IMR-90 (cell line): ENCODE measurements at regions not wholly inside any gene's neighbourhood (a gene's known extent, or its start where the extent isn't known, plus 50 kb on each side); places are given as distances from the start of the nearest gene placed in this dataset.

ENCODE experiments used
- ATAC-seq: fragments of 200-7000 bp; cut with Tn5 transposase; 2 replicates; pipeline ENCODE4 v1.9.1; 2020; ENCODE audit warnings: low read depth, mild to moderate bottlenecking, moderate library complexity
- BruUV-seq: library from RNA; stranded (reverse); fragments of 400-500 nt; replicated peaks from 2 replicates; lab custom pipeline; 2021; lab: Mats Ljungman, UMichigan
- CTCF ChIA-PET: fragments of 300-600 bp; formaldehyde crosslinking; extraction: SDS; loops from one replicate; lab custom pipeline; 2021; ENCODE audit warnings: antibody characterized with exemption; lab: Yijun Ruan, JAX
- POLR2A ChIA-PET: fragments of 300-600 bp; sonication (Branson Sonifier 250); formaldehyde crosslinking; loops from one replicate; lab custom pipeline; 2022; ENCODE audit warnings: antibody characterized with exemption; ENCODE audit not compliant: unreplicated experiment; lab: Charles Lee
- DNase-seq: peaks from one replicate; pipeline ENCODE4 v3.0.0; 2013
- H2AFZ ChIP-seq: replicated peaks from 2 replicates; pipeline ENCODE3; 2013; ENCODE audit warnings: low read length, mild to moderate bottlenecking; ENCODE audit not compliant: poor library complexity
- H2AK5ac ChIP-seq: 2 replicates; pipeline ENCODE4 v1.6.1; 2013; ENCODE audit warnings: low read depth, low read length, inconsistent platforms
- H2AK9ac ChIP-seq: replicated peaks from 2 replicates; pipeline ENCODE3; 2013; ENCODE audit warnings: mild to moderate bottlenecking, low read depth, low read length, moderate library complexity; ENCODE audit not compliant: poor library complexity
- H2BK120ac ChIP-seq: 2 replicates; pipeline ENCODE4 v1.6.1; 2013; ENCODE audit warnings: low read depth, low read length, inconsistent platforms
- H2BK15ac ChIP-seq: 3 replicates; pipeline ENCODE4 v1.6.1; 2013; ENCODE audit warnings: low read depth, low read length, inconsistent platforms
- H2BK20ac ChIP-seq: 2 replicates; pipeline ENCODE4 v1.6.1; 2013; ENCODE audit warnings: low read depth, mild to moderate bottlenecking, inconsistent platforms, low read length, moderate library complexity
- H2BK5ac ChIP-seq: 2 replicates; pipeline ENCODE4 v1.6.1; 2013; ENCODE audit warnings: mild to moderate bottlenecking, low read depth, low read length, inconsistent platforms; ENCODE audit not compliant: poor library complexity, severe bottlenecking
- H3K14ac ChIP-seq: replicated peaks from 2 replicates; pipeline ENCODE4 v1.6.1; 2013; ENCODE audit warnings: low read depth, low read length, inconsistent platforms
- H3K18ac ChIP-seq: 2 replicates; pipeline ENCODE4 v1.6.1; 2013; ENCODE audit warnings: low read depth, low read length, control low read depth
- H3K23ac ChIP-seq: 2 replicates; pipeline ENCODE4 v1.6.1; 2013; ENCODE audit warnings: low read depth, low read length, inconsistent platforms
- H3K27ac ChIP-seq: 2 replicates; pipeline ENCODE4 v1.5.1; 2013; ENCODE audit warnings: mild to moderate bottlenecking, control low read depth, low read length; ENCODE audit not compliant: insufficient read depth
- H3K27me3 ChIP-seq: 2 replicates; pipeline ENCODE4 v1.6.1; 2013; ENCODE audit warnings: low read length; ENCODE audit not compliant: control insufficient read depth, insufficient read depth
- H3K36me3 ChIP-seq: 2 replicates; pipeline ENCODE4 v1.6.1; 2013; ENCODE audit warnings: low read length, mixed read lengths; ENCODE audit not compliant: control insufficient read depth, insufficient read depth
- H3K4ac ChIP-seq: 2 replicates; pipeline ENCODE4 v1.6.1; 2013; ENCODE audit warnings: low read depth, low read length, inconsistent platforms
- H3K4me1 ChIP-seq: 2 replicates; pipeline ENCODE4 v1.6.1; 2013; ENCODE audit warnings: low read length, mixed read lengths; ENCODE audit not compliant: control insufficient read depth, insufficient read depth
- H3K4me2 ChIP-seq: 2 replicates; pipeline ENCODE4 v1.6.1; 2013; ENCODE audit warnings: low read depth, mild to moderate bottlenecking, control low read depth, low read length, moderate library complexity
- H3K4me3 ChIP-seq: 2 replicates; pipeline ENCODE4 v1.5.1; 2013; ENCODE audit warnings: low read depth, mild to moderate bottlenecking, control low read depth, low read length, moderate library complexity; ENCODE audit not compliant: insufficient read depth
- H3K56ac ChIP-seq: 2 replicates; pipeline ENCODE4 v1.6.1; 2013; ENCODE audit warnings: low read length, inconsistent platforms; ENCODE audit not compliant: insufficient read depth; ENCODE audit errors: extremely low read depth
- H3K79me1 ChIP-seq, 2 experiments: 2 replicates each; pipeline ENCODE4 v1.6.1; 2013; ENCODE audit warnings: low read length in 2 of 2, inconsistent platforms in 1 of 2, low read depth in 1 of 2
- H3K9ac ChIP-seq: 2 replicates; pipeline ENCODE4 v1.6.1; 2013; ENCODE audit warnings: low read depth, low read length, control low read depth
- H3K9me1 ChIP-seq: 2 replicates; pipeline ENCODE4 v1.6.1; 2013; ENCODE audit warnings: low read length, inconsistent platforms; ENCODE audit not compliant: insufficient read depth
- H3K9me3 ChIP-seq: 2 replicates; pipeline ENCODE4 v1.6.1; 2013; ENCODE audit warnings: low read length; ENCODE audit not compliant: control insufficient read depth, insufficient read depth
- H4K20me1 ChIP-seq: 2 replicates; pipeline ENCODE4 v1.6.1; 2013; ENCODE audit warnings: low read length, inconsistent platforms; ENCODE audit not compliant: insufficient read depth
- H4K5ac ChIP-seq: 2 replicates; pipeline ENCODE4 v1.6.1; 2013; ENCODE audit warnings: mild to moderate bottlenecking, low read depth, low read length, control low read depth
- H4K8ac ChIP-seq, 2 experiments: 2 replicates each; pipeline ENCODE4 v1.6.1; 2013; ENCODE audit warnings: low read depth in 2 of 2, low read length in 2 of 2, control low read depth in 1 of 2, inconsistent platforms in 1 of 2
- H4K91ac ChIP-seq: 2 replicates; pipeline ENCODE4 v1.6.1; 2013; ENCODE audit warnings: low read depth, low read length, inconsistent platforms; ENCODE audit not compliant: insufficient read depth
- CEBPB ChIP-seq: IDR thresholded peaks from 2 replicates; pipeline ENCODE4 v1.6.1; 2012; ENCODE audit warnings: low read depth, low read length, improper control_type of control experiment
- MAFK ChIP-seq: IDR thresholded peaks from 2 replicates; pipeline ENCODE4 v1.6.1; 2012; ENCODE audit warnings: low read depth, low read length, improper control_type of control experiment
- MAZ ChIP-seq: IDR thresholded peaks from 2 replicates; pipeline ENCODE4 v1.6.1; 2012; ENCODE audit warnings: low read depth, mild to moderate bottlenecking, low read length, improper control_type of control experiment, moderate library complexity, borderline replicate concordance
- MXI1 ChIP-seq: IDR thresholded peaks from 2 replicates; pipeline ENCODE4 v1.6.1; 2012; ENCODE audit warnings: low read depth, mild to moderate bottlenecking, low read length, moderate library complexity, borderline replicate concordance
- NFE2L2 ChIP-seq: fragments of 150-350 bp; IDR thresholded peaks from 2 replicates; pipeline ENCODE4 v1.6.1; 2016; ENCODE audit warnings: low read depth, mild to moderate bottlenecking, low read length
- POLR2A ChIP-seq: IDR thresholded peaks from 2 replicates; pipeline ENCODE4 v1.6.1; 2012; ENCODE audit warnings: mild to moderate bottlenecking, low read depth, low read length
- WGBS, 2 experiments: methylation state at CpG; one replicate each; pipeline versions ENCODE4 v1.1.5 to v1.1.7; 2013; ENCODE audit warnings: missing lambda C conversion rate in 2 of 2; ENCODE audit not compliant: insufficient read length in 1 of 2; ENCODE audit errors: extremely low coverage in 2 of 2; 5-methylcytosine and 5-hydroxymethylcytosine counted together
- dilution Hi-C: fragments of 300-500 bp; cut with HindIII; formaldehyde crosslinking; loops from one replicate; pipeline ENCODE4 v1.14.3; 2018; ENCODE audit warnings: low sequenced_read_pairs; ENCODE audit not compliant: unreplicated experiment
- in situ Hi-C: fragments of 300-500 bp; cut with MboI; formaldehyde crosslinking; loops from 3 replicates; pipeline ENCODE4 v1.14.3; 2019; ENCODE audit warnings: low sequenced_read_pairs, inconsistent platforms, mixed read lengths
- intact Hi-C: fragments of 100-400 bp; cut with micrococcal nuclease; formaldehyde crosslinking; loops from 2 replicates; pipeline ENCODE4 v1.10.0; 2022
- TF ChIP-seq, protein P1 (sequence below): fragments of 150-350 bp; IDR thresholded peaks from 2 replicates; pipeline ENCODE4 v1.6.1; 2017; ENCODE audit warnings: mild to moderate bottlenecking, antibody characterized with exemption, low read length, low read depth

DNA sequence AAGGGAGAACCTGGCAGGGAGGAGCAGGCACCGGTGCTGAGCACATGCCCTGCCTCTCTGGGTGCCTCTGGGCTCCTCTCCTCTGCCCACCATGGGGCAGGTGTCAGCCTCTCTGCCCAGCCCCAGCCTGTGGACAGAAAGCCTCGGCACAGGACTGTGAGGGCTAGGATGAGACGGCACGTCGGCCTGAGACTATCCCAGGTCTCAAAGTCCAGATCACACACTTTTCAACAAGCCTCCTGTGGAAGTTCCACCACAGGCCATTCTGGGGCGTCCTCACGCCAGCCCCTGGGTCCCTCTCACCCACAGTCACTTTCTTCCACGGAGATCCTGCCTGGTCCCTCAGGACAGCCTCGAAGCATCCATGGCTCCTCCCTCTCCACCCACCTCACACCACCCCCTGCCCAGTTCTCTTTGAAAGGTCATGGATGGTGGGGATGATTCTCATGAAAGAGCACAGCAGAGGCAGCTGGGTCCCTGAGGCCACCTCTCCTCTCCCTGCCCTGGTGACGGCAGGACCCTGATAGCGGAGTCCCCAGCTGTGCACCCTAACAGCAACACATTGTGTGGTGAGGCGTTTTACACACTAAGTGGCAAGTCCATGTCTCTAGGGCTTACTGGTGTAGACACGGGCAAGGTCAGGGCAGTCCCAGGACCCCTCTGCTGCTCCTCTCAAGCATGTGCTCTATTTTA, 569.4 kb upstream of the SALL3 start:
- ATAC-seq (no peak), DNase-seq (no peak)
- no TSS peak for BruUV-seq
- in situ Hi-C loops = no loop called here
- no peak for TF ChIP-seq CEBPB
- no peak for TF ChIP-seq MAFK
- no peak for TF ChIP-seq NFE2L2
- TF ChIP-seq, protein P1, sequence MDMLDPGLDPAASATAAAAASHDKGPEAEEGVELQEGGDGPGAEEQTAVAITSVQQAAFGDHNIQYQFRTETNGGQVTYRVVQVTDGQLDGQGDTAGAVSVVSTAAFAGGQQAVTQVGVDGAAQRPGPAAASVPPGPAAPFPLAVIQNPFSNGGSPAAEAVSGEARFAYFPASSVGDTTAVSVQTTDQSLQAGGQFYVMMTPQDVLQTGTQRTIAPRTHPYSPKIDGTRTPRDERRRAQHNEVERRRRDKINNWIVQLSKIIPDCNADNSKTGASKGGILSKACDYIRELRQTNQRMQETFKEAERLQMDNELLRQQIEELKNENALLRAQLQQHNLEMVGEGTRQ = no peak
- TF ChIP-seq POLR2A = no peak
- no peak for TF ChIP-seq MXI1
- no peak for TF ChIP-seq MAZ
- Histone ChIP-seq H2AFZ (no peak overlapping the region), H4K20me1 (no peaks in the 10 kb centered on the region), H3K4me2 (no peak overlapping the region), H2BK20ac (no peak overlapping the region), H2BK5ac (no peak overlapping the region), H3K36me3 (no peaks in the 10 kb centered on the region), H3K27ac (no peak overlapping the region), H4K5ac (no peak overlapping the region), H3K79me1 (no peaks in the 10 kb centered on the region), H3K4me3 (no peak overlapping the region), H4K91ac (no peak overlapping the region), H3K18ac (no peak overlapping the region), H3K9me3 (peaks cover 49% of the 10 kb centered on the region), H3K27me3 (no peaks in the 10 kb centered on the region), H3K23ac (no peak overlapping the region), H2AK5ac (no peak overlapping the region), H4K8ac (no peak overlapping the region), H3K9ac (no peak overlapping the region), H3K9me1 (no peaks in the 10 kb centered on the region), H3K14ac (no peak overlapping the region), H2BK15ac (no peak overlapping the region), H3K56ac (no peak overlapping the region), H2AK9ac (no peak overlapping the region), H3K4me1 (no peaks in the 10 kb centered on the region), H3K4ac (no peak overlapping the region), H2BK120ac (no peak overlapping the region)
- 50% methylated on average over 4 of the region's 13 CpGs; no CpG with 5 or more reads in 1 of the 2 experiments for WGBS, 2 experiments
- ChIA-PET CTCF (no interaction called here), POLR2A (no interaction called here)
- dilution Hi-C loops = no loop called here
- intact Hi-C loops = no loop called here
